ENCODE measurements at regions not wholly inside any gene's neighbourhood (a gene's known extent, or its start where the extent isn't known, plus 50 kb on each side); places are given as distances from the start of the nearest gene placed in this dataset.
A peak's percentile ranks its signal among the peaks of the same experiment; 100 is the strongest.

- WGBS (ENCODE audit: insufficient coverage, low coverage, low lambda C conversion rate, missing lambda C conversion rate): no CpG with 5 or more reads among the region's 70 CpGs
- ATAC-seq: no peak
- H3K27ac ChIP-seq: no peak overlapping the region
- H3K9me3 ChIP-seq: no peaks in the 10 kb centered on the region
- H3K4me3 ChIP-seq: no peak overlapping the region
- no peaks in the 10 kb centered on the region for H3K36me3 ChIP-seq
- H3K27me3 ChIP-seq: peaks cover 36 to 59% of the 10 kb centered on the region in 2 donors
- peaks cover 0 to 8% (median 0%) of the 10 kb centered on the region in 4 donors for H3K4me1 ChIP-seq
- TF ChIP-seq POLR2A (IDR thresholded peaks at IDR 0.05): no peak
- intact Hi-C loops (cut with DNase I): no loop called here
- DNase-seq: no peak
These were observed 299.6 kb upstream of the NFE2L3 start for GRCh38 chr7:25852211-25852938.

GRCh38 chr7:25852939-25853271 is 299.1 kb upstream of the NFE2L3 start:
- DNase-seq: no peak
- no peak for TF ChIP-seq CTCF (IDR thresholded peaks at IDR 0.05)
- no peak for TF ChIP-seq POLR2A (IDR thresholded peaks at IDR 0.05)
- peaks cover 0 to 8% (median 0%) of the 10 kb centered on the region in 4 donors for H3K4me1 ChIP-seq
- WGBS (ENCODE audit: insufficient coverage, low coverage, low lambda C conversion rate, missing lambda C conversion rate): 2% methylated on average over 10 of the region's 16 CpGs
- no peak for ATAC-seq
- H3K4me3 ChIP-seq: no peak overlapping the region
- peaks cover 41 to 64% of the 10 kb centered on the region in 2 donors for H3K27me3 ChIP-seq
- intact Hi-C loops (cut with DNase I): no loop called here
- no peaks in the 10 kb centered on the region for H3K9me3 ChIP-seq
- no peaks in the 10 kb centered on the region for H3K36me3 ChIP-seq
- H3K27ac ChIP-seq: no peak overlapping the region

GRCh38 chr7:25853314-25853713 is 298.7 kb upstream of the NFE2L3 start:
- no peak for ATAC-seq
- no peak overlapping the region for H3K27ac ChIP-seq
- intact Hi-C loops (cut with DNase I): no loop called here
- H3K4me3 ChIP-seq: no peak overlapping the region
- H3K36me3 ChIP-seq: no peaks in the 10 kb centered on the region
- DNase-seq: no peak
- WGBS (ENCODE audit: insufficient coverage, low coverage, low lambda C conversion rate, missing lambda C conversion rate): 31% methylated on average over 7 of the region's 7 CpGs
- peaks cover 44 to 68% of the 10 kb centered on the region in 2 donors for H3K27me3 ChIP-seq
- H3K4me1 ChIP-seq: peaks cover 0 to 8% (median 0%) of the 10 kb centered on the region in 4 donors
- no peaks in the 10 kb centered on the region for H3K9me3 ChIP-seq
- no peak for TF ChIP-seq POLR2A (IDR thresholded peaks at IDR 0.05)
- TF ChIP-seq CTCF (IDR thresholded peaks at IDR 0.05): no peak

GRCh38 chr7:25854059-25854458 is 297.9 kb upstream of the NFE2L3 start:
- WGBS (ENCODE audit: insufficient coverage, low coverage, low lambda C conversion rate, missing lambda C conversion rate): 12% methylated on average over 9 of the region's 14 CpGs
- no peak for TF ChIP-seq POLR2A (IDR thresholded peaks at IDR 0.05)
- no peak for TF ChIP-seq CTCF (IDR thresholded peaks at IDR 0.05)
- H3K27me3 ChIP-seq: peaks cover 50 to 75% of the 10 kb centered on the region in 2 donors
- ATAC-seq (no peak), DNase-seq (no peak)
- peaks cover 0 to 8% (median 0%) of the 10 kb centered on the region in 4 donors for H3K4me1 ChIP-seq
- no peak overlapping the region for H3K27ac ChIP-seq
- no peak overlapping the region for H3K4me3 ChIP-seq
- intact Hi-C loops (cut with DNase I): no loop called here
- no peaks in the 10 kb centered on the region for H3K36me3 ChIP-seq
- no peaks in the 10 kb centered on the region for H3K9me3 ChIP-seq

GRCh38 chr7:25854608-25855497 is 297.1 kb upstream of the NFE2L3 start:
- Histone ChIP-seq H3K4me3 (no peak overlapping the region), H3K36me3 (no peaks in the 10 kb centered on the region), H3K4me1 (peaks cover 0 to 8% (median 0%) of the 10 kb centered on the region in 4 donors), H3K9me3 (no peaks in the 10 kb centered on the region), H3K27ac (no peak overlapping the region), H3K27me3 (peaks cover 58 to 83% of the 10 kb centered on the region in 2 donors)
- intact Hi-C loops (cut with DNase I): no loop called here
- WGBS (ENCODE audit: insufficient coverage, low coverage, low lambda C conversion rate, missing lambda C conversion rate): 6% methylated on average over 20 of the region's 20 CpGs
- peak in 3 of 4 donors; percentile 28 to 54 (median 33) for ATAC-seq
- DNase-seq: no peak
- TF ChIP-seq POLR2A (IDR thresholded peaks at IDR 0.05) (no peak), CTCF (IDR thresholded peaks at IDR 0.05) (peak; percentile 34 to 50 (median 46))
